CD4-positive, alpha-beta T cell treated with Interleukin-15 for 4 hours (primary cell): ENCODE measurements at regions not wholly inside any gene's neighbourhood (a gene's known extent, or its start where the extent isn't known, plus 50 kb on each side); places are given as distances from the start of the nearest gene placed in this dataset.
"Not testable (repeated sequence)": the region's sequence is repeated elsewhere in the genome, so short reads cannot be mapped to it uniquely, and the experiment has no call there.

Source experiments
- DNase-seq: peaks from one replicate; pipeline ENCODE4 v3.0.0-alpha.2; 2020; ENCODE audit warnings: low spot score

- no peak for DNase-seq
Observed at GRCh38 chr5:67813877-67814539, 401.5 kb upstream of the PIK3R1 start.

- no peak for DNase-seq
Observed at GRCh38 chr5:67809589-67809988, 406.0 kb upstream of the PIK3R1 start.

- DNase-seq, result no peak
Observed at GRCh38 chr5:67808340-67808739, 407.2 kb upstream of the PIK3R1 start.

- no peak for DNase-seq
Observed at GRCh38 chr5:67807439-67807888, 408.1 kb upstream of the PIK3R1 start.

- DNase-seq, result no peak
Observed at GRCh38 chr5:67806654-67807438, 408.7 kb upstream of the PIK3R1 start.

- no peak for DNase-seq
Observed at GRCh38 chr5:67805666-67806348, 409.7 kb upstream of the PIK3R1 start.

- no peak for DNase-seq
Observed at GRCh38 chr5:67802766-67803165, 412.8 kb upstream of the PIK3R1 start.

- DNase-seq, result no peak
Observed at GRCh38 chr5:67799732-67800234, 415.8 kb upstream of the PIK3R1 start.

GRCh38 chr5:67798470-67798869 lies 417.1 kb upstream of the PIK3R1 start:
- DNase-seq, result not testable (repeated sequence)

GRCh38 chr5:67795781-67796477 lies 419.6 kb upstream of the PIK3R1 start:
- no peak for DNase-seq

GRCh38 chr5:67793966-67794365 lies 421.6 kb upstream of the PIK3R1 start:
- no peak for DNase-seq

- DNase-seq, result no peak
Observed at GRCh38 chr5:67793418-67793817, 422.1 kb upstream of the PIK3R1 start.

GRCh38 chr5:67792891-67793290 lies 422.7 kb upstream of the PIK3R1 start:
- no peak for DNase-seq

GRCh38 chr5:67790390-67790789 lies 425.2 kb upstream of the PIK3R1 start:
- no peak for DNase-seq

- DNase-seq, result not testable (repeated sequence)
Observed at GRCh38 chr5:67779893-67780623, 435.5 kb upstream of the PIK3R1 start.

GRCh38 chr5:67774786-67775185 lies 440.8 kb upstream of the PIK3R1 start:
- no peak for DNase-seq

GRCh38 chr5:67774267-67774552 lies 441.3 kb upstream of the PIK3R1 start:
- no peak for DNase-seq

- no peak for DNase-seq
Observed at GRCh38 chr5:67773411-67774266, 441.9 kb upstream of the PIK3R1 start.

GRCh38 chr5:67771791-67772190 lies 443.8 kb upstream of the PIK3R1 start:
- no peak for DNase-seq

GRCh38 chr5:67771221-67771620 lies 444.3 kb upstream of the PIK3R1 start:
- DNase-seq, result no peak
